AG04450 (cell line): ENCODE measurements at regions not wholly inside any gene's neighbourhood (a gene's known extent, or its start where the extent isn't known, plus 50 kb on each side); places are given as distances from the start of the nearest gene placed in this dataset.
"Not testable (repeated sequence)": the region's sequence is repeated elsewhere in the genome, so short reads cannot be mapped to it uniquely, and the experiment has no call there.

Experiments used
- CTCF ChIA-PET: fragments of 300-600, 350-600 bp; formaldehyde crosslinking; extraction: SDS; loops from one replicate; lab custom pipeline; 2022; ENCODE audit warnings: antibody characterized with exemption, inconsistent platforms; lab: Charles Lee
- POLR2A ChIA-PET: fragments of 350-600 bp; formaldehyde crosslinking; extraction: SDS; loops from one replicate; lab custom pipeline; 2021; ENCODE audit warnings: antibody characterized with exemption, inconsistent platforms; lab: Yijun Ruan, JAX
- DNase-seq: peaks from one replicate; pipeline ENCODE4 v3.0.0-alpha.2; 2011; ENCODE audit warnings: low read depth, low spot score
- H3K27ac ChIP-seq: one replicate; pipeline ENCODE4 v1.5.1; 2012; ENCODE audit warnings: low read depth, low read length, control low read depth
- H3K27me3 ChIP-seq: one replicate; pipeline ENCODE4 v1.6.0; 2012; ENCODE audit warnings: low read length; ENCODE audit not compliant: control insufficient read depth, insufficient read depth
- H3K4me3 ChIP-seq: 2 replicates; pipeline ENCODE4 v1.5.1; 2011; ENCODE audit warnings: mild to moderate bottlenecking, low read depth, low read length, control low read depth
- H3K9me3 ChIP-seq: 2 replicates; pipeline ENCODE4 v1.5.1; 2012; ENCODE audit warnings: low read length; ENCODE audit not compliant: control insufficient read depth, insufficient read depth
- TF ChIP-seq, protein P1 (sequence below): IDR thresholded peaks from 2 replicates; pipeline ENCODE4 v1.5.1; 2011; ENCODE audit warnings: low read depth, low read length, control low read depth, inconsistent platforms

DNA sequence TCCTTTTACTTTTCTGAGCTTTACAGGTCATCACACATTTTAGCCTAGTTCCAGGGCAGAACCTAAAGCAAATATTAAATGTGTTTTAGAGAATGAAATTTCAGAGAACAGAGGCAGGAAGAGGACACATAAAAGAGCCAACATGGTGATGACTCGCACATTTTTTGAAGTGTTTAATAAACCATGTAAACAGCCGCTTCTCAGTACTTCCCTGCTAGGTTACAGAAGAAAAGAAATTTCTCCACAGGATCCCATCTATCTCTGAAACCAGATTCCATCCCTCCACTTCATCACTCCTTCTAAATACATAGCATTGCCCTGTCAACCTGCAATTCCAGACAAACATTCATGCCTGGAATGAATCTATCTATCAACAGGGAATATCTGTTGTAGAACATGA, 949.5 kb upstream of the PCDH7 start:
- TF ChIP-seq, protein P1, sequence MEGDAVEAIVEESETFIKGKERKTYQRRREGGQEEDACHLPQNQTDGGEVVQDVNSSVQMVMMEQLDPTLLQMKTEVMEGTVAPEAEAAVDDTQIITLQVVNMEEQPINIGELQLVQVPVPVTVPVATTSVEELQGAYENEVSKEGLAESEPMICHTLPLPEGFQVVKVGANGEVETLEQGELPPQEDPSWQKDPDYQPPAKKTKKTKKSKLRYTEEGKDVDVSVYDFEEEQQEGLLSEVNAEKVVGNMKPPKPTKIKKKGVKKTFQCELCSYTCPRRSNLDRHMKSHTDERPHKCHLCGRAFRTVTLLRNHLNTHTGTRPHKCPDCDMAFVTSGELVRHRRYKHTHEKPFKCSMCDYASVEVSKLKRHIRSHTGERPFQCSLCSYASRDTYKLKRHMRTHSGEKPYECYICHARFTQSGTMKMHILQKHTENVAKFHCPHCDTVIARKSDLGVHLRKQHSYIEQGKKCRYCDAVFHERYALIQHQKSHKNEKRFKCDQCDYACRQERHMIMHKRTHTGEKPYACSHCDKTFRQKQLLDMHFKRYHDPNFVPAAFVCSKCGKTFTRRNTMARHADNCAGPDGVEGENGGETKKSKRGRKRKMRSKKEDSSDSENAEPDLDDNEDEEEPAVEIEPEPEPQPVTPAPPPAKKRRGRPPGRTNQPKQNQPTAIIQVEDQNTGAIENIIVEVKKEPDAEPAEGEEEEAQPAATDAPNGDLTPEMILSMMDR = no peak
- ChIA-PET CTCF (no interaction called here), POLR2A (no interaction called here)
- DNase-seq = no peak
- Histone ChIP-seq H3K4me3 (no peak overlapping the region), H3K9me3 (no peaks in the 10 kb centered on the region), H3K27ac (no peak overlapping the region), H3K27me3 (no peaks in the 10 kb centered on the region)

DNA sequence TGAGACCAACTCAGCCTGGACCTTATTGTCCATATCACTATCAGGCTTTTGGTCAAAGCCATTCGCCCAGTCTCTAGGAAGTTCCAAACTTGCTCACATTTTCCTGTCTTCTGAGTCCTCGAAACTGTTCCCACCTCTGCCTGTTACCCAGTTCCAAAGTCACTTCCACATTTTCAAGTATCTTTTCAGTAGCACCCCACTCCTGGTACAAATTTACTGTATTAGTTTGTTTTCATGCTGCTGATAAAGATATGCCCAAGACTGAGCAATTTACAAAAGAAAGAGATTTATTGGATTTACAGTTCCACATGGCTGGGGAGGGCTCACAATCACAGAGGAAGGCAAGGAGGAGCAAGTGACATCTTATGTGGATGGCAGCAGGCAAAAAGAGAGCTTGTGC, 932.0 kb upstream of the PCDH7 start:
- H3K4me3 ChIP-seq, POLR2A ChIA-PET, H3K9me3 ChIP-seq, DNase-seq, H3K27ac ChIP-seq, H3K27me3 ChIP-seq, CTCF ChIA-PET: not testable (repeated sequence)

DNA sequence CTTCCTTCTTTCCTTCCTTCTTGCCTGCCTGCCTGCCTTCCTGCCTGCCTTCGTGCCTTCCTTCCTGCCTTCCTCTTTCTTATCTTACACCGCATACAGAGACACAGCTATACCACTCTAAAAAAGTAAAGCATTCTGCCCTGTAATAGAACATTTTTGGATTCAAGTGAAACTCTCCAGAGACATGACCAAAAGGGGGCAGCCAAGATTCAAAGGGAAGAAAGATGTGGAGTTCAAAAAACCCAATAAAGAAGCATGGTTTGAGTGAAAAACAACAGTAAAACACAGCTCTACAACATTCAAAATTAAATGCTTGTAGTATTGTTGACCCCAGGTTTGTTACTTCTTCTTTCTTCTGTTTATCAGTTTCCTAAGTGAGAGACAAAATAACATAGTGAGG, 914.9 kb upstream of the PCDH7 start:
- CTCF ChIA-PET = no interaction called here
- H3K27ac ChIP-seq = no peak overlapping the region
- H3K4me3 ChIP-seq = no peak overlapping the region
- TF ChIP-seq, protein P1 = peak; percentile 24; the same call in 1 of the 2 replicates
- H3K9me3 ChIP-seq = peaks cover 2% of the 10 kb centered on the region; the same call in 1 of the 2 replicates
- POLR2A ChIA-PET = no interaction called here
- no peak for DNase-seq
- no peaks in the 10 kb centered on the region for H3K27me3 ChIP-seq

DNA sequence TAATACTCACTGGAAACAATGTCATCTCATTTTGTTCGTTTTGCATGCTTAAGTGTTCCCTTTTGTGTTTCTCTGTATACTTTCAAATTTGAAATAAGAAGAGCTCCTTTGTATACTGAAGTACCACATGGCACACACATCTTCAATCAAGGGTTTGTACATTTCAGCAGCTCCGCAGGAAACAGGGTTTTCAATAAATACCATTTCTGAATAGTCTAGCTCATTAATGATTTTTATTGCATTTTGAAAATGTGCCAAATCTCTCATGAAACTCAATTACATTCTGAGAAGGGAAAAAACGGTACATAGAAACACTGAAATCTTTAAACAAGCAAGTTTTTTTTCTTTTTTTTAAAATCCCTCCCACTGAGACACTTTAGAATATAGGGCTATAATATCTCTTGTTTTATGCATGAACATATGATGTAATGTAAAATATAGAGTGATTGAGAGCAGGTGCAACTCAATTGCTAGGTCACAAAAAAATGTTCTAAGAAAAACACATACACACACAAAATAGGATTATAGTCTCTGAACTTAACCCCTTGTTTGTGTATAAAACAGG, 914.2 kb upstream of the PCDH7 start:
- no peak overlapping the region for H3K27ac ChIP-seq
- no peak for DNase-seq
- no peak overlapping the region for H3K4me3 ChIP-seq
- peaks cover 2% of the 10 kb centered on the region; the same call in 1 of the 2 replicates for H3K9me3 ChIP-seq
- no peaks in the 10 kb centered on the region for H3K27me3 ChIP-seq
- TF ChIP-seq, protein P1 = no peak
- CTCF ChIA-PET = no interaction called here
- POLR2A ChIA-PET = no interaction called here

DNA sequence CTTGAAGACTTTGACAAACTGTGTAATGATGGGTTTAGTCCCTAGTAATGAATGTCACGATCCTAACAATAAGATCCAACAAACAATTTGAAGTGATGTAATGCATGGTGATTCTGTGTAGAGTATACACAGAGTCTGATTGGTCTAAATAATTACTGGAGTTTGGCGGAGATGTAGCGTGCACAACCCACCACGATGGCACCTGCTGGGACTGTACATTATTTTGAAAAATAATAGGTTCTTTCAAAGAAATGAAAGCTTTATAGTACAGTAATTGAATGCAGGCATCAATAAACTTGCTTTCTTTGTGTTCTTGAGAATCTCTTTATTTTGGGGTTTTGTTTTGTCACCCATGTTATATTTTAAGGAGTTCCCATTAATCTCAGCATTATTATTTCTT, 902.2 kb upstream of the PCDH7 start:
- no peak for DNase-seq
- TF ChIP-seq, protein P1 = no peak
- ChIA-PET CTCF (no interaction called here), POLR2A (no interaction called here)
- Histone ChIP-seq H3K9me3 (0 out of 2 replicates have a peak, but pooled peaks cover 2% of the 10 kb centered on the region), H3K27ac (no peak overlapping the region), H3K27me3 (no peaks in the 10 kb centered on the region), H3K4me3 (no peak overlapping the region)
